BE2C (cell line): ENCODE measurements at regions not wholly inside any gene's neighbourhood (a gene's known extent, or its start where the extent isn't known, plus 50 kb on each side); places are given as distances from the start of the nearest gene placed in this dataset.

Source experiments
- DNase-seq: peaks from one replicate; pipeline ENCODE4 v3.0.0-alpha.2; 2020
- H3K27me3 ChIP-seq: fragments of 250-450 bp; sonication (Bioruptor Pico); 2 replicates; pipeline ENCODE4 v1.5.1; 2020; ENCODE audit warnings: mild to moderate bottlenecking
- H3K36me3 ChIP-seq: fragments of 250-450 bp; sonication (Bioruptor Pico); 2 replicates; pipeline ENCODE4 v1.5.1; 2020; ENCODE audit warnings: mild to moderate bottlenecking
- H3K4me1 ChIP-seq: fragments of 250-450 bp; sonication (Bioruptor Pico); 2 replicates; pipeline ENCODE4 v1.5.1; 2020
- H3K4me3 ChIP-seq: 2 replicates; pipeline ENCODE4 v1.5.1; 2011; ENCODE audit warnings: low read depth, low read length
- H3K9me3 ChIP-seq: fragments of 250-450 bp; sonication (Bioruptor Pico); 2 replicates; pipeline ENCODE4 v1.5.1; 2020
- CTCF ChIP-seq: IDR thresholded peaks from 2 replicates; pipeline ENCODE4 v1.5.1; 2012; ENCODE audit warnings: mild to moderate bottlenecking, low read depth, low read length

- Histone ChIP-seq H3K9me3 (no peaks in the 10 kb centered on the region), H3K4me3 (no peak overlapping the region), H3K4me1 (no peaks in the 10 kb centered on the region), H3K27me3 (no peaks in the 10 kb centered on the region), H3K36me3 (no peaks in the 10 kb centered on the region)
- DNase-seq = no peak
- TF ChIP-seq CTCF = no peak
These were observed 59.9 kb upstream of the SLC1A4 start for GRCh38 chr2:64929333-64929732.

- H3K36me3 ChIP-seq = no peaks in the 10 kb centered on the region
- H3K4me1 ChIP-seq = no peaks in the 10 kb centered on the region
- no peaks in the 10 kb centered on the region for H3K27me3 ChIP-seq
- H3K4me3 ChIP-seq = no peak overlapping the region
- no peaks in the 10 kb centered on the region for H3K9me3 ChIP-seq
- TF ChIP-seq CTCF = no peak
- no peak for DNase-seq
These were observed 58.9 kb upstream of the SLC1A4 start for GRCh38 chr2:64930258-64930671.

GRCh38 chr2:64931246-64932115, 57.7 kb upstream of the SLC1A4 start:
- H3K4me3 ChIP-seq = no peak overlapping the region
- no peaks in the 10 kb centered on the region for H3K9me3 ChIP-seq
- no peaks in the 10 kb centered on the region for H3K36me3 ChIP-seq
- H3K4me1 ChIP-seq = no peaks in the 10 kb centered on the region
- H3K27me3 ChIP-seq = no peaks in the 10 kb centered on the region
- no peak for TF ChIP-seq CTCF
- no peak for DNase-seq

DNA sequence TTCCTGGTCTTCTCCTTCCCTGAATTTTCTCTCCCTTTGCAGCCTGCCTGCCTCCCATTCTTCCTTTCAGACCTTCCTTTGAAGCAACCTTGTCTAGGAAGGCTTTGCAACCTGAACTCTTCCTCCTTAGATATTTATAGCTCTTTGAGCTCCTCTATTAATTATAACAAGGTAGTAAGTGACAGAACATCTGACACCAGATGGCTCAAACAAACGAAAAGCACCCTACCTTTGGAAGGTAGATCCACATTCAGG, 57.2 kb upstream of the SLC1A4 start:
- DNase-seq = no peak
- Histone ChIP-seq H3K9me3 (no peaks in the 10 kb centered on the region), H3K27me3 (no peaks in the 10 kb centered on the region), H3K4me3 (no peak overlapping the region), H3K4me1 (no peaks in the 10 kb centered on the region), H3K36me3 (no peaks in the 10 kb centered on the region)
- TF ChIP-seq CTCF = no peak

DNA sequence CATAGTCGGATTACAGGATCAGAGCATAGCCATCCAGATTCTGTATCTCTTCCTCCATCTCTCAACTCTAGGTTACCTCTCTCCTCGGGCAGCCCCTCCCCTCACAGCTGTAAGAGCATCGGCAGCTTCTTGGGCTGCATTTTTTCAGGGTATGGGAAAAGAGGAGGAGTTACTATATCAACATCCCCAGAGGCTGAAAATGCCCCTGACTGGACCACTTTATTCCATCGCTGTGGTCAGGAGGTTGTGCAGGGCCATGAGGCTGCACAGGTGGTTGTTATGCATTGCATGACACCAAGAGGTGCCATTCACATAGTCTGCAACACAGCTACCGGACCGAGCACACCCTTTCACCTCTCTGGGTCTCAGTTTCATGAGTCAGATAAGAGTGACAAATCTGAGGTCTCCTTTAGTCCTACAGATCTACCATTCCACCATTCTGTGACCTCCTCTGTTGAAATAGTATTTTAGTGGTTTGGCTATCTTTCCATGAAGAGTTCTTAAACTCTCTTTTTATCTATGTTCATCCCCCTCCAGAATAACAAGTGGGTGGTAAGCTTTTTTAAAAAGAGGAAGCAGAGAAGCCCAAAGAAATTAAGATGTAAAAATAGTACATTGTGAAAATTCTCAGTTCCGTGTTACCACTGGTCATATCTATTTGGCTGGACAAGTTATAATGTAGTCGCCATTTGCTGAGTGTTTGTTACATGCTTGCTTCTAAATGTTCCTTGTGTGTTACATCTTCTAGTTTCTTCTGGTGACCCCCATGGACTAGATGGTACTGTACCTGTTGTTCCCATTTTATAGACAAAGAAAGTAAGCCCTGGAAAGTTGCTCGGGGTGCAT, 56.6 kb upstream of the SLC1A4 start:
- no peak for DNase-seq
- no peaks in the 10 kb centered on the region for H3K36me3 ChIP-seq
- H3K4me1 ChIP-seq = no peaks in the 10 kb centered on the region
- no peaks in the 10 kb centered on the region for H3K9me3 ChIP-seq
- TF ChIP-seq CTCF = no peak
- H3K27me3 ChIP-seq = no peaks in the 10 kb centered on the region
- no peak overlapping the region for H3K4me3 ChIP-seq

DNA sequence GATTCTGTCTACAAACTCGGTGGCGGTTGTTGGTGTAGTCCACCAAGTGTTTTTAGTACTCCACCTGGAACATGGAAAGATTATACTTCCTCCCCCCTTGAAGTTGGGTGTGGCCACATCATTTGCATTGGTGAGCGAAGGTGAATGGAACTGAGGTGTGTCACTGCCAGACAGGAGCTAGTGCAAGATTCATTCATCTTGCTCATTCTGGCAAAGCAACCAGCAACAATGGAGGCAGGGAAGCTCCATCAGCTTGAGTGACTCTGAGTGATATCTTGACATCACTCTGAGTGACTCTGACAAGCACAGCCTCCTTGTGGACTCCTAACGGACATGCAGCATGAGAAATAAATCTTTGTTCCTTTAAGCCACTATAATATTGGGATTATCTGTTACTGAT, 54.7 kb upstream of the SLC1A4 start:
- Histone ChIP-seq H3K4me1 (no peaks in the 10 kb centered on the region), H3K9me3 (no peaks in the 10 kb centered on the region), H3K36me3 (no peaks in the 10 kb centered on the region), H3K4me3 (no peak overlapping the region), H3K27me3 (no peaks in the 10 kb centered on the region)
- no peak for DNase-seq
- TF ChIP-seq CTCF = no peak
